Prostate gland (tissue), 2 donors: ENCODE measurements at regions not wholly inside any gene's neighbourhood (a gene's known extent, or its start where the extent isn't known, plus 50 kb on each side); places are given as distances from the start of the nearest gene placed in this dataset.
A peak's percentile ranks its signal among the peaks of the same experiment; 100 is the strongest.

Source experiments
- DNase-seq: peaks from one replicate; pipeline ENCODE4 v3.0.0-alpha.2; 2019; ENCODE audit warnings: low spot score
- H3K27ac ChIP-seq, 2 donors: fragments of 200-600 bp; sonication (generic); 2 replicates each; pipeline ENCODE4 v1.5.1; 2017 to 2019
- H3K27me3 ChIP-seq: fragments of 200-600 bp; sonication (generic); replicated peaks from 2 replicates; pipeline ENCODE4 v1.5.1; 2019; ENCODE audit not compliant: insufficient read depth
- H3K36me3 ChIP-seq, 2 donors: fragments of 200-600 bp; sonication (generic); 1 replicate in 1 of 2; 2 replicates in 1 of 2; pipeline versions ENCODE4 v1.5.1 to v1.8.1; 2017 to 2019
- H3K4me1 ChIP-seq: fragments of 200-600 bp; sonication (generic); replicated peaks from 2 replicates; pipeline ENCODE4 v1.5.1; 2019
- H3K4me3 ChIP-seq, 2 donors: fragments of 200-600 bp; sonication (generic); 2 replicates each; pipeline ENCODE4 v1.5.1; 2017 to 2019
- H3K9me3 ChIP-seq: fragments of 200-600 bp; sonication (generic); 2 replicates; pipeline ENCODE4 v1.5.1; 2017
- POLR2A ChIP-seq: fragments of 450-650 bp; IDR thresholded peaks from one replicate; pipeline ENCODE4 v1.6.1; 2016; ENCODE audit warnings: antibody characterized with exemption, mild to moderate bottlenecking
- POLR2AphosphoS5 ChIP-seq: sonication (generic); formaldehyde crosslinking; IDR thresholded peaks from one replicate; pipeline ENCODE4 v1.6.1; 2017; ENCODE audit warnings: antibody characterized with exemption
- WGBS: methylation state at CpG from one replicate; pipeline ENCODE4 v1.1.5; 2018; 5-methylcytosine and 5-hydroxymethylcytosine counted together
- intact Hi-C: fragments of 100-400 bp; cut with DNase I; formaldehyde crosslinking; loops from one replicate; pipeline ENCODE4 v1.14.2; 2022
- TF ChIP-seq, protein P1 (sequence below), 4 experiments: fragments of 200-600 bp in 2 of 4; fragments of 450-650 bp in 2 of 4; sonication (generic) in 2 of 4; IDR thresholded peaks; 1 replicate in 3 of 4; 2 replicates in 1 of 4; pipeline ENCODE4 v1.5.1; 2016 to 2019; ENCODE audit warnings: antibody characterized with exemption in 4 of 4, mild to moderate bottlenecking in 2 of 4, moderate library complexity in 2 of 4

DNA sequence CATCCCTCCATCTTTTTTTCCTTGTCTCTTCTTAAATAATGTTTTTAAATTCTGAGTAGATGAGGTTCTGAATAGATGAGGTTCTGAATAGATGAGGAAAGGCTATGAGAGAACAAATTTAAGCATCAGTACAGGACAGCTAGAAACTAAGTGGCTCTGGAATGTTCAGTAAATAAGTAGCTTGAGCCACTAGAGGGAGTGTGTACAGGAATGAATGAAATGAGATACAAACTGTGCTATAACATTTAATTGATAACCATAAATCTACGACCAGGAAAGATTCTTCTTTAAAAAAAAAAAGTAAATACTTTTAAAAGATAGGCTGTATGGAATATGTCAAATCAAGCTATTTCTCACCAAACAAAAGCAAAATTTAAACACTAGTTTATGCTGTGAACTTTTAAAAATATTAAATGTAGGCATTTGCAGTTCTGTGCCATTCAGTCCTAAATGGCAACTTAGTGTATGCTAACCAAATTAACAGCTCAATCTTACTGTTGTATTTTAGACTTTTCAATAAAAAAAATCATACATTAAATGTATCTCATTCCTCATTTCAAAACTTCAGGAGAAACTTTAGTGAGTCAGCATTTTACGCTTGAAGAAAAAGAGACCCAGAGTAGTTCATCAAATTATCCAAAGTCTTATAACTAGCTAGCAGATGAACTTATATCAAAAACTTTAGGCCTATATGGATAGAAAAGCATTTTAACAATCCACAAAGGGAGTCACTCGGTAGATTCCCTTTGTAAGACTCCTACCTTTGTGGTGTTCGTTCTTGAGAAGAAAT, 70.4 kb upstream of the SNX2 start:
- peak; percentile 10 for DNase-seq
- no peak overlapping the region for H3K27ac ChIP-seq
- intact Hi-C loops: loop anchor here (10.0 kb wide), 2 partner anchors 470 to 640 kb away; no protein-coding TSS in a partner anchor
- no peaks in the 10 kb centered on the region for H3K36me3 ChIP-seq
- no peaks in the 10 kb centered on the region for H3K4me1 ChIP-seq
- no peak overlapping the region for H3K4me3 ChIP-seq
- TF ChIP-seq, protein P1, sequence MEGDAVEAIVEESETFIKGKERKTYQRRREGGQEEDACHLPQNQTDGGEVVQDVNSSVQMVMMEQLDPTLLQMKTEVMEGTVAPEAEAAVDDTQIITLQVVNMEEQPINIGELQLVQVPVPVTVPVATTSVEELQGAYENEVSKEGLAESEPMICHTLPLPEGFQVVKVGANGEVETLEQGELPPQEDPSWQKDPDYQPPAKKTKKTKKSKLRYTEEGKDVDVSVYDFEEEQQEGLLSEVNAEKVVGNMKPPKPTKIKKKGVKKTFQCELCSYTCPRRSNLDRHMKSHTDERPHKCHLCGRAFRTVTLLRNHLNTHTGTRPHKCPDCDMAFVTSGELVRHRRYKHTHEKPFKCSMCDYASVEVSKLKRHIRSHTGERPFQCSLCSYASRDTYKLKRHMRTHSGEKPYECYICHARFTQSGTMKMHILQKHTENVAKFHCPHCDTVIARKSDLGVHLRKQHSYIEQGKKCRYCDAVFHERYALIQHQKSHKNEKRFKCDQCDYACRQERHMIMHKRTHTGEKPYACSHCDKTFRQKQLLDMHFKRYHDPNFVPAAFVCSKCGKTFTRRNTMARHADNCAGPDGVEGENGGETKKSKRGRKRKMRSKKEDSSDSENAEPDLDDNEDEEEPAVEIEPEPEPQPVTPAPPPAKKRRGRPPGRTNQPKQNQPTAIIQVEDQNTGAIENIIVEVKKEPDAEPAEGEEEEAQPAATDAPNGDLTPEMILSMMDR (IDR thresholded peaks at IDR 0.05): peak in 3 of 4 experiments; percentile 42 to 62 (median 57)
- TF ChIP-seq POLR2A: no peak
- 74% methylated on average over 4 of the region's 4 CpGs for WGBS
- no peaks in the 10 kb centered on the region for H3K9me3 ChIP-seq
- H3K27me3 ChIP-seq: no peaks in the 10 kb centered on the region

DNA sequence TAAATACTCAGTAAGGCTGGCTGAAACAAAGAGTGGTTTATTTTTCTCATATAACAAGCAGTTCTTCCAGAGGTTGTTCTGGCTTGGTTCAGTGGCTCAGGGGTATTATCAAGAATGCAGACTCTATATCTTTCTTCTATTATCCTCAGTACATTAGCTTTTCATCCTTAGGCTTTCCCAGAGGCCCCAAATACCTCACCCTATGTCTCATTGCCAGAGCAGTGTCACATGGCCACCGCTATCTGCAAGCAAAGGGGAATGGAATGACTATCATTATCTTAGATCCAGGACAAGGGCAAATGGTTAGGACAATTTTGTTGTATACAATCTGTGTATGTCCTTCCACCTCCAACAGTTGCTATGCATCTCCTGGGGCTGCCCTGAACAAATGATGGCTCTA, 69.0 kb upstream of the SNX2 start:
- intact Hi-C loops: loop anchor here (10.0 kb wide), 2 partner anchors 469 to 639 kb away; no protein-coding TSS in a partner anchor
- Histone ChIP-seq H3K4me1 (no peaks in the 10 kb centered on the region), H3K9me3 (no peaks in the 10 kb centered on the region), H3K27me3 (no peaks in the 10 kb centered on the region), H3K36me3 (no peaks in the 10 kb centered on the region), H3K27ac (no peak overlapping the region), H3K4me3 (no peak overlapping the region)
- WGBS: 81% methylated on average over 1 of the region's 1 CpG
- no peak for TF ChIP-seq POLR2AphosphoS5
- TF ChIP-seq POLR2A: no peak
- TF ChIP-seq, protein P1 (IDR thresholded peaks at IDR 0.05): no peak
- DNase-seq: no peak

DNA sequence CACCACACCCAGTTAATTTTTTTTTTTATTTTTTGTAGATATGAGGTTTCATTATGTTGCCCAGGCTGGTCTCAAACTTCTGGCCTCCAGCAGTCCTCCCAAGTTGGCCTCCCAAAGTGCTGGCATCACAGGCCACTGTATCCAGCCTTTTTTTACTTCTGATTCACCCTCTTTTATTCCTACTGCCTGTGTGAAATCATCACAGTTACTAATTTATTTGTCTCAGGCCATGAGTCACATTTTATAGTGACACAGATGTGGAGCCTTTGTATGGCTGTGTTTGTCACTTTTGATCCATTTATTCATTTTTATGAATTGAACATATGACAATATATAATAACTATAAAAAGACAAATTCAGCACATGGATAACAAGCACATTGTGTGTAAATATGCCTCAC, 67.1 kb upstream of the SNX2 start:
- H3K36me3 ChIP-seq: no peaks in the 10 kb centered on the region
- no peak overlapping the region for H3K27ac ChIP-seq
- no peak overlapping the region for H3K4me3 ChIP-seq
- TF ChIP-seq POLR2AphosphoS5 (no peak), POLR2A (no peak)
- TF ChIP-seq, protein P1 (IDR thresholded peaks at IDR 0.05): no peak
- intact Hi-C loops: loop anchor here (10.0 kb wide), 2 partner anchors 467 to 637 kb away; no protein-coding TSS in a partner anchor
- no peaks in the 10 kb centered on the region for H3K4me1 ChIP-seq
- no peaks in the 10 kb centered on the region for H3K27me3 ChIP-seq
- no peaks in the 10 kb centered on the region for H3K9me3 ChIP-seq
- no peak for DNase-seq

DNA sequence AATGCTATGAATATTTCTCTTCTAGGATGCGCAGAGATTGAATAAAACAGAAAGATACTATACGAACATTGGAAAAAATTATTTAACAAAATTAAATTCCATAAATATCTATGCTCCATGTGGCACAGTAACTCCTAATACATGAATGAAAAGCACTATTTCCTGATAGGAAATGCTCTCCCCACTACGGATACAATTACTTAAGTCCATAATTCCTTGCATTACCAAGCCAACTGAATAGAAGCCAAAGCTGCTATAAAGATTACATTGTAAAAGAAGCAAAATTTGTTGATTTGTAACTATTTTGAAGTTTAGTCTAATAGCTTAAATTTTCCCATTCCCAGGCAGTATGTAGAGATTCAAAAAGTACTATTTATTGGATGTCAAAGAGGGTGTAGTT, 61.8 kb upstream of the SNX2 start:
- intact Hi-C loops: no loop called here
- DNase-seq: no peak
- Histone ChIP-seq H3K27ac (no peak overlapping the region), H3K4me3 (no peak overlapping the region), H3K36me3 (no peaks in the 10 kb centered on the region), H3K9me3 (no peaks in the 10 kb centered on the region), H3K4me1 (no peaks in the 10 kb centered on the region), H3K27me3 (no peaks in the 10 kb centered on the region)
- TF ChIP-seq POLR2A (no peak), POLR2AphosphoS5 (no peak)
- TF ChIP-seq, protein P1 (IDR thresholded peaks at IDR 0.05): no peak
- 73% methylated on average over 3 of the region's 3 CpGs for WGBS

DNA sequence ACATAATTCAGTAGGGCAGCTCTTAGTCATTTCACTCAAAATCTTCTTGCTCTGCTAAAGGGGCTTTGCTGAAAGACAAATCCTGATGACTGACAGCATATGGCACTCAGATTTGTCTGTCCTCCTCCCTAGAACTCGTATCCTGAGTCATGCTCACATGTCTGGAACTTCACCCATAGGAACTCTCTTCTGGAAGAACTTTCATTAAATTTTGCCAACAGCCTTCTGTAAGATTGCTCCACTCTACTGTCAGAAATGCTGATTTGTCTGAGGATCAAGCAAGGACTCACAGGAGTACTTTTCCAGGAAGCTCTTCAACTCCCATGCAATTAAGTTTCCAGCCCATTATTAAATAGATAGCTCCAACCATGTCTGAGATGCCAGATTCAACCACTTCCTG, 59.8 kb upstream of the SNX2 start:
- TF ChIP-seq POLR2AphosphoS5 (no peak), POLR2A (no peak)
- TF ChIP-seq, protein P1 (IDR thresholded peaks at IDR 0.05): no peak
- WGBS: 0% methylated on average over 1 of the region's 1 CpG
- no peaks in the 10 kb centered on the region for H3K27me3 ChIP-seq

More for the DNA sequence above, 59.8 kb upstream of the SNX2 start:
- no peak overlapping the region for H3K4me3 ChIP-seq
- H3K4me1 ChIP-seq: no peaks in the 10 kb centered on the region
- no peak for DNase-seq
- intact Hi-C loops: no loop called here
- no peaks in the 10 kb centered on the region for H3K9me3 ChIP-seq
- no peak overlapping the region for H3K27ac ChIP-seq
- H3K36me3 ChIP-seq: no peaks in the 10 kb centered on the region
